ENCODE measurements at regions not wholly inside any gene's neighbourhood (a gene's known extent, or its start where the extent isn't known, plus 50 kb on each side); places are given as distances from the start of the nearest gene placed in this dataset.

GRCh38 chr3:190767851-190768250, 94.6 kb downstream of the GMNC start:
- Histone ChIP-seq H4K8ac (replicated peaks; ENCODE audit: insufficient read length, low read depth, low read length) (no peak overlapping the region), H2BK20ac (ENCODE audit: low read depth, low read length, poor library complexity, severe bottlenecking) (no peak overlapping the region), H4K5ac (ENCODE audit: insufficient read length, low read depth, low read length) (no peak overlapping the region), H2BK5ac (ENCODE audit: insufficient read length, low read length) (no peak overlapping the region), H3K23ac (ENCODE audit: insufficient read length, low read depth, low read length) (no peak overlapping the region), H3K4me2 (ENCODE audit: insufficient read depth, insufficient read length, low read length) (no peak overlapping the region), H3K18ac (ENCODE audit: insufficient read length, low read depth, low read length) (no peak overlapping the region), H2BK15ac (ENCODE audit: low read depth, low read length) (no peak overlapping the region), H4K20me1 (ENCODE audit: control insufficient read depth, insufficient read depth, insufficient read length) (no peaks in the 10 kb centered on the region), H3K79me2 (ENCODE audit: insufficient read depth, low read length) (no peaks in the 10 kb centered on the region), H3K79me1 (ENCODE audit: insufficient read depth, low read depth, low read length, poor library complexity, severe bottlenecking) (no peaks in the 10 kb centered on the region), H3K4me1 (ENCODE audit: insufficient read depth, low read length) (no peaks in the 10 kb centered on the region; the same call in 1 of the 2 replicates), H2AFZ (ENCODE audit: low read length) (no peak overlapping the region), H3K27me3 (ENCODE audit: insufficient read depth, low read length) (no peaks in the 10 kb centered on the region), H2AK5ac (ENCODE audit: insufficient read length, low read length) (no peak overlapping the region), H3K23me2 (ENCODE audit: insufficient read length, low read depth, low read length, poor library complexity, severe bottlenecking) (no peaks in the 10 kb centered on the region), H4K91ac (ENCODE audit: insufficient read length, low read depth, low read length) (no peak overlapping the region), H2BK12ac (ENCODE audit: insufficient read length, low read depth, low read length) (no peak overlapping the region), H3K14ac (ENCODE audit: insufficient read depth, low read length) (no peak overlapping the region), H3K9me3 (ENCODE audit: control insufficient read depth, low read depth, low read length) (no peaks in the 10 kb centered on the region), H3K9ac (ENCODE audit: extremely low read depth, insufficient read length, low read length) (no peak overlapping the region), H3K56ac (ENCODE audit: insufficient read length, low read depth, low read length) (no peak overlapping the region), H2BK120ac (ENCODE audit: low read depth, low read length, poor library complexity, severe bottlenecking) (no peak overlapping the region), H3K27ac (ENCODE audit: insufficient read length, low read depth, low read length) (no peak overlapping the region), H3T11ph (ENCODE audit: low read length) (no peak overlapping the region), H3K4ac (ENCODE audit: low read depth, low read length) (no peak overlapping the region)
- Mint-ChIP-seq H3K4me1 (peaks cover 2 to 10% of the 10 kb centered on the region in 2 experiments; a peak in 1 of 4 replicates), H3K9me3 (no peaks in the 10 kb centered on the region), H3K4me3 (no peak overlapping the region), H3K36me3 (ENCODE audit: insufficient read depth in 1 of 3, low read depth in 3 of 3) (no peaks in the 10 kb centered on the region), H3K27me3 (ENCODE audit: low read depth) (no peaks in the 10 kb centered on the region), H3K27ac (no peak overlapping the region)
- DNase-seq, result no peak
- TF ChIP-seq CTCF (conservative IDR thresholded peaks at IDR 0.05), result no peak
- no CpG with 5 or more reads among the region's 2 CpGs for WGBS (ENCODE audit: extremely low coverage, insufficient read length, low lambda C conversion rate)
